GM12878 (cell line): ENCODE measurements at regions not wholly inside any gene's neighbourhood (a gene's known extent, or its start where the extent isn't known, plus 50 kb on each side); places are given as distances from the start of the nearest gene placed in this dataset.

Source experiments
- ATAC-seq: fragments of 200-7000 bp; cut with Tn5 transposase; 3 replicates; pipeline ENCODE4 v1.9.1; 2020; ENCODE audit warnings: mild to moderate bottlenecking, moderate library complexity
- BruUV-seq: library from RNA; stranded (reverse); fragments of 400-500 nt; replicated peaks from 2 replicates; lab custom pipeline; 2021; lab: Mats Ljungman, UMichigan
- CTCF ChIA-PET: fragments of 300-600 bp; sonication (Branson Sonifier 250); formaldehyde crosslinking; extraction: SDS; loops from one replicate; lab custom pipeline; 2021; ENCODE audit warnings: inconsistent platforms; lab: Yijun Ruan, JAX
- POLR2A ChIA-PET: fragments of 350-600 bp; formaldehyde crosslinking; extraction: SDS; loops from one replicate; lab custom pipeline; 2021; ENCODE audit warnings: inconsistent platforms; lab: Charles Lee
- RAD21 ChIA-PET: fragments of 300-600 bp; sonication (Branson Sonifier 250); formaldehyde crosslinking; loops from one replicate; lab custom pipeline; 2023; ENCODE audit warnings: antibody characterized with exemption; ENCODE audit not compliant: unreplicated experiment; lab: Charles Lee
- SMC1A ChIA-PET: fragments of 300-600 bp; sonication (Branson Sonifier 250); formaldehyde crosslinking; loops from one replicate; lab custom pipeline; 2023; ENCODE audit not compliant: unreplicated experiment, uncharacterized antibody; lab: Charles Lee
- DNase-seq: peaks from one replicate; pipeline ENCODE4 v3.0.0-alpha.2; 2011; ENCODE audit warnings: low read depth, low spot score
- FAIRE-seq: peaks from 3 replicates; lab custom pipeline; 2011; peaks lifted over from hg19 to GRCh38; lab: Jason Lieb, UNC
- H2AFZ ChIP-seq: 2 replicates; pipeline ENCODE4 v1.6.0; 2011; ENCODE audit warnings: low read depth, low read length, control low read depth; ENCODE audit not compliant: control insufficient read depth
- H3K27ac ChIP-seq: 2 replicates; pipeline ENCODE4 v1.5.1; 2011; ENCODE audit warnings: control low read depth; ENCODE audit not compliant: control insufficient read depth, insufficient read depth
- H3K27me3 ChIP-seq, 2 experiments: replicated peaks in 1 of 2; 2 replicates each; pipeline versions ENCODE4 v1.6.0 to v1.6.1; 2011; ENCODE audit warnings: low read length in 1 of 2; ENCODE audit not compliant: control insufficient read depth in 2 of 2, insufficient read depth in 2 of 2
- H3K36me3 ChIP-seq, 2 experiments: 2 replicates each; pipeline ENCODE4 v1.5.1; 2011; ENCODE audit warnings: low read length in 1 of 2; ENCODE audit not compliant: control insufficient read depth in 2 of 2, insufficient read depth in 2 of 2
- H3K4me1 ChIP-seq: 2 replicates; pipeline ENCODE4 v1.6.1; 2011; ENCODE audit warnings: mild to moderate bottlenecking, low read length, moderate library complexity, mixed read lengths; ENCODE audit not compliant: control insufficient read depth, insufficient read depth
- H3K4me2 ChIP-seq: 2 replicates; pipeline ENCODE4 v1.6.0; 2011; ENCODE audit warnings: control low read depth; ENCODE audit not compliant: control insufficient read depth, insufficient read depth
- H3K4me3 ChIP-seq: fragments of 200-600 bp; sonication (generic); 2 replicates; pipeline ENCODE4 v1.5.1; 2016
- H3K79me2 ChIP-seq: 2 replicates; pipeline ENCODE4 v1.6.0; 2011; ENCODE audit warnings: low read length; ENCODE audit not compliant: control insufficient read depth, insufficient read depth
- H3K9ac ChIP-seq: 2 replicates; pipeline ENCODE4 v1.8.0; 2011; ENCODE audit warnings: low read length, control low read depth, mixed read lengths; ENCODE audit not compliant: control insufficient read depth, insufficient read depth
- H3K9me3 ChIP-seq: replicated peaks from 3 replicates; pipeline ENCODE4 v1.5.1; 2011; ENCODE audit warnings: mild to moderate bottlenecking, low read length; ENCODE audit not compliant: control insufficient read depth, insufficient read depth
- H4K20me1 ChIP-seq: 2 replicates; pipeline ENCODE4 v1.6.0; 2011; ENCODE audit not compliant: control insufficient read depth, insufficient read depth
- CBX5 ChIP-seq: sonication (generic); IDR thresholded peaks from 2 replicates; pipeline ENCODE4 v1.6.1; 2016; ENCODE audit warnings: low read depth, moderate library complexity, mild to moderate bottlenecking, inconsistent platforms
- HDAC2 ChIP-seq: fragments of 200-600 bp; sonication (generic); IDR thresholded peaks from 2 replicates; pipeline ENCODE4 v1.6.1; 2017
- NR2C2 ChIP-seq: IDR thresholded peaks from 2 replicates; pipeline ENCODE4 v1.6.1; 2011; ENCODE audit warnings: borderline replicate concordance, low read depth; ENCODE audit not compliant: control insufficient read depth, insufficient read length
- RAD21 ChIP-seq: IDR thresholded peaks from 2 replicates; pipeline ENCODE4 v1.6.1; 2011; ENCODE audit warnings: mild to moderate bottlenecking, low read depth, low read length, moderate library complexity; ENCODE audit not compliant: insufficient read depth
- SIX5 ChIP-seq: IDR thresholded peaks from 2 replicates; pipeline ENCODE4 v1.6.1; 2011; ENCODE audit warnings: mild to moderate bottlenecking, low read depth, low read length, moderate library complexity; ENCODE audit not compliant: severe bottlenecking
- WGBS: methylation state at CpG from one replicate; pipeline ENCODE4 v1.1.6; 2016; ENCODE audit warnings: low lambda C conversion rate; ENCODE audit not compliant: insufficient replicate concordance, insufficient coverage; ENCODE audit errors: missing lambda C conversion rate; 5-methylcytosine and 5-hydroxymethylcytosine counted together
- in situ Hi-C: fragments of 300-500 bp; cut with MboI; formaldehyde crosslinking; loops from 9 replicates; pipeline ENCODE4 v1.14.3; 2018; ENCODE audit warnings: mixed read lengths
- intact Hi-C: fragments of 100-400 bp; cut with micrococcal nuclease; formaldehyde crosslinking; loops from one replicate; pipeline ENCODE4 v1.14.2; 2022; ENCODE audit not compliant: unreplicated experiment
- TF ChIP-seq, protein P1 (sequence below): IDR thresholded peaks from 2 replicates; pipeline ENCODE4 v1.6.1; 2012; ENCODE audit warnings: low read depth, low read length, improper control_type of control experiment
- TF ChIP-seq, protein P2 (sequence below): IDR thresholded peaks from 2 replicates; pipeline ENCODE4 v1.6.1; 2012; ENCODE audit warnings: mild to moderate bottlenecking, low read depth, low read length
- TF ChIP-seq, protein P3 (sequence below): IDR thresholded peaks from 2 replicates; pipeline ENCODE4 v1.6.1; 2012; ENCODE audit warnings: low read depth, low read length, improper control_type of control experiment
- TF ChIP-seq, protein P4 (sequence below): fragments of 450-650 bp; IDR thresholded peaks from 2 replicates; pipeline ENCODE4 v1.6.1; 2017; ENCODE audit warnings: mild to moderate bottlenecking, moderate library complexity

DNA sequence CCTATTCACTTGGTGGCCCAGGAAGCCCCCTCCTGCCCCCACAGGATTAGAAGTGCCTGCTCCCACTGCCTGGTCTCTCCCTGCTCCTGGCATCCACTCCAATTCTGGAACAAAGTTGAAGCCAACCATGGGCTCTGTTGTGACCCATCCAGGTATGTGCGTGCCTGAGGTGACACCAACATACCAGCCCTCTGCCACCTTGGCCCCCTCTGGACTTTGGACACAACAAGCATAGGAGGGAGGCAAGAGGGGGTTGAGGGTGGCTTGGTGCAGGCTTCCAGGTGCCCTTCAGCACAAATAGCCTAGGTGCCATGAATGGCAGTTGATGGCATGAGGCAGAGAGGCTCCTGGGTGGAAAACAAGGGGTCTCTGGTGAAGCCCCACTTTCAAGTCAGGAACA, 600.9 kb downstream of the SI start:
- intact Hi-C loops (no loop called here), in situ Hi-C loops (no loop called here)
- no peaks in the 10 kb centered on the region for H3K36me3 ChIP-seq
- no peak for FAIRE-seq
- H2AFZ ChIP-seq: no peak overlapping the region
- no peak for ATAC-seq
- no peaks in the 10 kb centered on the region for H3K79me2 ChIP-seq
- TF ChIP-seq NR2C2 (no peak), HDAC2 (no peak), SIX5 (no peak), RAD21 (no peak)
- TF ChIP-seq, protein P1, sequence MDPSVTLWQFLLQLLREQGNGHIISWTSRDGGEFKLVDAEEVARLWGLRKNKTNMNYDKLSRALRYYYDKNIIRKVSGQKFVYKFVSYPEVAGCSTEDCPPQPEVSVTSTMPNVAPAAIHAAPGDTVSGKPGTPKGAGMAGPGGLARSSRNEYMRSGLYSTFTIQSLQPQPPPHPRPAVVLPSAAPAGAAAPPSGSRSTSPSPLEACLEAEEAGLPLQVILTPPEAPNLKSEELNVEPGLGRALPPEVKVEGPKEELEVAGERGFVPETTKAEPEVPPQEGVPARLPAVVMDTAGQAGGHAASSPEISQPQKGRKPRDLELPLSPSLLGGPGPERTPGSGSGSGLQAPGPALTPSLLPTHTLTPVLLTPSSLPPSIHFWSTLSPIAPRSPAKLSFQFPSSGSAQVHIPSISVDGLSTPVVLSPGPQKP: no peak
- no peaks in the 10 kb centered on the region for H3K27me3 ChIP-seq
- no peaks in the 10 kb centered on the region for H4K20me1 ChIP-seq
- SMC1A ChIA-PET: no interaction called here
- BruUV-seq: no TSS peak
- H3K27ac ChIP-seq: no peak overlapping the region
- CTCF ChIA-PET: no interaction called here
- H3K9ac ChIP-seq: no peak overlapping the region
- WGBS: 6% methylated on average over 1 of the region's 1 CpG
- no peak for DNase-seq
- no peaks in the 10 kb centered on the region for H3K9me3 ChIP-seq
- H3K4me3 ChIP-seq: no peak overlapping the region
- RAD21 ChIA-PET: no interaction called here
- POLR2A ChIA-PET: no interaction called here
- no peak overlapping the region for H3K4me2 ChIP-seq
- no peaks in the 10 kb centered on the region for H3K4me1 ChIP-seq

DNA sequence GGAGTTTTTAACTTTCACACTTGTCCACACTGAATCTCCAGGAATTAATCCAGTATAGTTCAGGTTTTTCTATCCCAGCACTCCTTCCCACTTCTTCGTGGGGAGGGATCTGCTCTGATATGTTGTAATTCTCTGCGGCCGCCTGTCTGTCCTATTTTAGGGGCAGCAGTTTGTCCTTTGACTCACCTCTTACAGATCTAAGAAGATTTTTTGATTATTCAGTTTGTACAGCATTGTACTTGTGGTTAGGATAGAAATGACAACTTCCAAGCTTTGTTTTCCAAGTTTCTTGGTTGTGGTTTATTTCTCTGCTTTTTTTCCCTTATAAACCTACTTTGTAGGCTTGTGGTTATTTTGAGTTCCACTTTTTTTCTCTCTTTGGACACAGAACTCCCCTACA, 601.7 kb downstream of the SI start:
- Histone ChIP-seq H3K27ac (no peak overlapping the region), H3K9ac (no peak overlapping the region), H3K36me3 (no peaks in the 10 kb centered on the region), H4K20me1 (no peaks in the 10 kb centered on the region), H3K4me3 (no peak overlapping the region), H3K9me3 (no peaks in the 10 kb centered on the region), H3K27me3 (no peaks in the 10 kb centered on the region), H3K79me2 (no peaks in the 10 kb centered on the region), H3K4me2 (no peak overlapping the region), H2AFZ (no peak overlapping the region), H3K4me1 (no peaks in the 10 kb centered on the region)
- intact Hi-C loops: no loop called here
- RAD21 ChIA-PET: no interaction called here
- WGBS: 35% methylated on average over 3 of the region's 3 CpGs
- BruUV-seq: no TSS peak
- no peak for DNase-seq
- SMC1A ChIA-PET: interaction anchor here (1.7 kb wide), 1 partner anchor 17 kb away, joined by 4 read pairs; no protein-coding TSS in a partner anchor
- in situ Hi-C loops: no loop called here
- FAIRE-seq: no peak
- POLR2A ChIA-PET: no interaction called here
- no peak for ATAC-seq
- CTCF ChIA-PET: no interaction called here
- TF ChIP-seq, protein P2, sequence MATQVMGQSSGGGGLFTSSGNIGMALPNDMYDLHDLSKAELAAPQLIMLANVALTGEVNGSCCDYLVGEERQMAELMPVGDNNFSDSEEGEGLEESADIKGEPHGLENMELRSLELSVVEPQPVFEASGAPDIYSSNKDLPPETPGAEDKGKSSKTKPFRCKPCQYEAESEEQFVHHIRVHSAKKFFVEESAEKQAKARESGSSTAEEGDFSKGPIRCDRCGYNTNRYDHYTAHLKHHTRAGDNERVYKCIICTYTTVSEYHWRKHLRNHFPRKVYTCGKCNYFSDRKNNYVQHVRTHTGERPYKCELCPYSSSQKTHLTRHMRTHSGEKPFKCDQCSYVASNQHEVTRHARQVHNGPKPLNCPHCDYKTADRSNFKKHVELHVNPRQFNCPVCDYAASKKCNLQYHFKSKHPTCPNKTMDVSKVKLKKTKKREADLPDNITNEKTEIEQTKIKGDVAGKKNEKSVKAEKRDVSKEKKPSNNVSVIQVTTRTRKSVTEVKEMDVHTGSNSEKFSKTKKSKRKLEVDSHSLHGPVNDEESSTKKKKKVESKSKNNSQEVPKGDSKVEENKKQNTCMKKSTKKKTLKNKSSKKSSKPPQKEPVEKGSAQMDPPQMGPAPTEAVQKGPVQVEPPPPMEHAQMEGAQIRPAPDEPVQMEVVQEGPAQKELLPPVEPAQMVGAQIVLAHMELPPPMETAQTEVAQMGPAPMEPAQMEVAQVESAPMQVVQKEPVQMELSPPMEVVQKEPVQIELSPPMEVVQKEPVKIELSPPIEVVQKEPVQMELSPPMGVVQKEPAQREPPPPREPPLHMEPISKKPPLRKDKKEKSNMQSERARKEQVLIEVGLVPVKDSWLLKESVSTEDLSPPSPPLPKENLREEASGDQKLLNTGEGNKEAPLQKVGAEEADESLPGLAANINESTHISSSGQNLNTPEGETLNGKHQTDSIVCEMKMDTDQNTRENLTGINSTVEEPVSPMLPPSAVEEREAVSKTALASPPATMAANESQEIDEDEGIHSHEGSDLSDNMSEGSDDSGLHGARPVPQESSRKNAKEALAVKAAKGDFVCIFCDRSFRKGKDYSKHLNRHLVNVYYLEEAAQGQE: no peak
- TF ChIP-seq CBX5: no peak
- TF ChIP-seq, protein P3, sequence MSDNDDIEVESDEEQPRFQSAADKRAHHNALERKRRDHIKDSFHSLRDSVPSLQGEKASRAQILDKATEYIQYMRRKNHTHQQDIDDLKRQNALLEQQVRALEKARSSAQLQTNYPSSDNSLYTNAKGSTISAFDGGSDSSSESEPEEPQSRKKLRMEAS: no peak
- TF ChIP-seq, protein P4, sequence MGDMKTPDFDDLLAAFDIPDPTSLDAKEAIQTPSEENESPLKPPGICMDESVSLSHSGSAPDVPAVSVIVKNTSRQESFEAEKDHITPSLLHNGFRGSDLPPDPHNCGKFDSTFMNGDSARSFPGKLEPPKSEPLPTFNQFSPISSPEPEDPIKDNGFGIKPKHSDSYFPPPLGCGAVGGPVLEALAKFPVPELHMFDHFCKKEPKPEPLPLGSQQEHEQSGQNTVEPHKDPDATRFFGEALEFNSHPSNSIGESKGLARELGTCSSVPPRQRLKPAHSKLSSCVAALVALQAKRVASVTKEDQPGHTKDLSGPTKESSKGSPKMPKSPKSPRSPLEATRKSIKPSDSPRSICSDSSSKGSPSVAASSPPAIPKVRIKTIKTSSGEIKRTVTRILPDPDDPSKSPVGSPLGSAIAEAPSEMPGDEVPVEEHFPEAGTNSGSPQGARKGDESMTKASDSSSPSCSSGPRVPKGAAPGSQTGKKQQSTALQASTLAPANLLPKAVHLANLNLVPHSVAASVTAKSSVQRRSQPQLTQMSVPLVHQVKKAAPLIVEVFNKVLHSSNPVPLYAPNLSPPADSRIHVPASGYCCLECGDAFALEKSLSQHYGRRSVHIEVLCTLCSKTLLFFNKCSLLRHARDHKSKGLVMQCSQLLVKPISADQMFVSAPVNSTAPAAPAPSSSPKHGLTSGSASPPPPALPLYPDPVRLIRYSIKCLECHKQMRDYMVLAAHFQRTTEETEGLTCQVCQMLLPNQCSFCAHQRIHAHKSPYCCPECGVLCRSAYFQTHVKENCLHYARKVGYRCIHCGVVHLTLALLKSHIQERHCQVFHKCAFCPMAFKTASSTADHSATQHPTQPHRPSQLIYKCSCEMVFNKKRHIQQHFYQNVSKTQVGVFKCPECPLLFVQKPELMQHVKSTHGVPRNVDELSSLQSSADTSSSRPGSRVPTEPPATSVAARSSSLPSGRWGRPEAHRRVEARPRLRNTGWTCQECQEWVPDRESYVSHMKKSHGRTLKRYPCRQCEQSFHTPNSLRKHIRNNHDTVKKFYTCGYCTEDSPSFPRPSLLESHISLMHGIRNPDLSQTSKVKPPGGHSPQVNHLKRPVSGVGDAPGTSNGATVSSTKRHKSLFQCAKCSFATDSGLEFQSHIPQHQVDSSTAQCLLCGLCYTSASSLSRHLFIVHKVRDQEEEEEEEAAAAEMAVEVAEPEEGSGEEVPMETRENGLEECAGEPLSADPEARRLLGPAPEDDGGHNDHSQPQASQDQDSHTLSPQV: no peak
